HCT116 (cell line): ENCODE measurements at regions not wholly inside any gene's neighbourhood (a gene's known extent, or its start where the extent isn't known, plus 50 kb on each side); places are given as distances from the start of the nearest gene placed in this dataset.
"Not testable (repeated sequence)": the region's sequence is repeated elsewhere in the genome, so short reads cannot be mapped to it uniquely, and the experiment has no call there.

ENCODE experiments used
- ATAC-seq: fragments of 200-7000 bp; cut with Tn5 transposase; 2 replicates; pipeline ENCODE4 v1.9.1; 2020; ENCODE audit warnings: mild to moderate bottlenecking, moderate library complexity
- BruUV-seq: library from RNA; stranded (reverse); fragments of 400-500 nt; replicated peaks from 2 replicates; lab custom pipeline; 2021; lab: Mats Ljungman, UMichigan
- CTCF ChIA-PET: fragments of 300-600 bp; sonication (Branson Sonifier 250); formaldehyde crosslinking; loops from one replicate; lab custom pipeline; 2021; ENCODE audit warnings: antibody characterized with exemption; lab: Charles Lee
- POLR2A ChIA-PET: fragments of 300-600, 350-600 bp; sonication (Branson Sonifier 250); formaldehyde crosslinking; loops from one replicate; lab custom pipeline; 2021; ENCODE audit warnings: antibody characterized with exemption; lab: Charles Lee
- RAD21 ChIA-PET, 2 experiments: fragments of 300-600 bp; sonication (Branson Sonifier 250); formaldehyde crosslinking; loops; one replicate each; lab custom pipeline; 2023; ENCODE audit warnings: low total read pairs in 2 of 2; ENCODE audit not compliant: uncharacterized antibody in 2 of 2, unreplicated experiment in 2 of 2, low non-redundant PET in 1 of 2; lab: Charles Lee
- DNase-seq: peaks from one replicate; pipeline ENCODE4 v3.0.0-alpha.2; 2010; ENCODE audit warnings: low read depth, low spot score
- H2AFZ ChIP-seq: fragments of 200-600 bp; shearing (Covaris generic), sonication (generic); 2 replicates; pipeline ENCODE4 v1.6.1; 2017; ENCODE audit warnings: low read depth, mixed run types, mixed read lengths, antibody characterized with exemption, low read length; ENCODE audit not compliant: poor library complexity, severe bottlenecking
- H3K27ac ChIP-seq: 2 replicates; pipeline ENCODE4 v1.5.1; 2012; ENCODE audit warnings: low read depth, low read length
- H3K27me3 ChIP-seq: fragments of 200-600 bp; sonication (generic); 2 replicates; pipeline ENCODE4 v1.6.1; 2016; ENCODE audit warnings: mixed run types, low read length, mixed read lengths; ENCODE audit not compliant: insufficient read depth
- H3K36me3 ChIP-seq, 2 experiments: fragments of 200-500 bp in 1 of 2; fragments of 200-600 bp in 1 of 2; sonication (Bioruptor generic) in 1 of 2; sonication (generic) in 1 of 2; 2 replicates each; pipeline versions ENCODE4 v1.5.1 to v1.6.1; 2014 to 2016; ENCODE audit warnings: low read length in 2 of 2, inconsistent platforms in 1 of 2, mixed read lengths in 1 of 2, mixed run types in 1 of 2; ENCODE audit not compliant: insufficient read depth in 2 of 2, control insufficient read depth in 1 of 2
- H3K4me1 ChIP-seq, 2 experiments: fragments of 200-600 bp in 1 of 2; sonication (generic) in 1 of 2; 2 replicates each; pipeline versions ENCODE4 v1.5.1 to v1.6.1; 2012 to 2017; ENCODE audit warnings: low read length in 2 of 2, inconsistent platforms in 1 of 2, mild to moderate bottlenecking in 1 of 2, mixed read lengths in 1 of 2, mixed run types in 1 of 2, moderate library complexity in 1 of 2; ENCODE audit not compliant: insufficient read depth in 2 of 2, control insufficient read depth in 1 of 2
- H3K4me2 ChIP-seq: fragments of 200-600 bp; sonication (generic); 2 replicates; pipeline ENCODE4 v1.6.1; 2017; ENCODE audit warnings: mixed run types, low read length, mixed read lengths
- H3K4me3 ChIP-seq, 2 experiments: fragments of 200-600 bp in 1 of 2; sonication (generic) in 1 of 2; replicated peaks in 1 of 2; 2 replicates each; pipeline ENCODE4 v1.5.1; 2011 to 2016; ENCODE audit warnings: low read length in 2 of 2, control low read depth in 1 of 2, low read depth in 1 of 2, mild to moderate bottlenecking in 1 of 2, mixed read lengths in 1 of 2, mixed run types in 1 of 2
- H3K79me2 ChIP-seq: fragments of 200-600 bp; sonication (generic); 2 replicates; pipeline ENCODE4 v1.6.1; 2017; ENCODE audit warnings: mild to moderate bottlenecking, mixed run types, low read length, moderate library complexity, mixed read lengths; ENCODE audit not compliant: insufficient read depth
- H3K9ac ChIP-seq: fragments of 200-600 bp; sonication (generic); 2 replicates; pipeline ENCODE4 v1.6.1; 2016; ENCODE audit warnings: low read length, mixed read lengths
- H3K9me2 ChIP-seq: fragments of 200-600 bp; sonication (generic), shearing (Covaris generic); 2 replicates; pipeline ENCODE4 v1.6.1; 2017; ENCODE audit warnings: mixed run types, mild to moderate bottlenecking, moderate library complexity; ENCODE audit not compliant: insufficient read depth
- H3K9me3 ChIP-seq, 2 experiments: fragments of 200-500 bp in 1 of 2; fragments of 200-600 bp in 1 of 2; sonication (Bioruptor generic) in 1 of 2; sonication (generic) in 1 of 2; 2 replicates each; pipeline ENCODE4 v1.6.1; 2014 to 2017; ENCODE audit warnings: low read length in 2 of 2, mixed read lengths in 2 of 2, inconsistent platforms in 1 of 2, low read depth in 1 of 2, mild to moderate bottlenecking in 1 of 2, mixed run types in 1 of 2, moderate library complexity in 1 of 2; ENCODE audit not compliant: control insufficient read depth in 1 of 2, insufficient read depth in 1 of 2
- H4K20me1 ChIP-seq: fragments of 200-600 bp; sonication (generic), shearing (Covaris generic); 2 replicates; pipeline ENCODE4 v1.6.1; 2017; ENCODE audit warnings: mixed run types, mild to moderate bottlenecking, moderate library complexity; ENCODE audit not compliant: insufficient read depth
- CTCF ChIP-seq, 3 experiments: fragments of 200-600 bp in 1 of 3; sonication (generic) in 1 of 3; IDR thresholded peaks in 2 of 3; conservative IDR thresholded peaks in 1 of 3; 2 replicates each; pipeline ENCODE4 v1.5.1; 2012 to 2017; ENCODE audit warnings: low read depth in 2 of 3, low read length in 2 of 3, antibody characterized with exemption in 1 of 3, borderline replicate concordance in 1 of 3, control low read depth in 1 of 3, mild to moderate bottlenecking in 1 of 3, mixed read lengths in 1 of 3, mixed run types in 1 of 3, moderate library complexity in 1 of 3; ENCODE audit not compliant: insufficient read depth in 1 of 3
- YY1 ChIP-seq: IDR thresholded peaks from 2 replicates; pipeline ENCODE4 v1.6.1; 2011; ENCODE audit warnings: low read length, low read depth, moderate library complexity, mild to moderate bottlenecking; ENCODE audit not compliant: insufficient replicate concordance; ENCODE audit errors: extremely low read depth
- intact Hi-C: fragments of 100-400 bp; cut with micrococcal nuclease; formaldehyde crosslinking; loops from 2 replicates; pipeline ENCODE4 v1.10.0; 2022
- TF ChIP-seq, protein P1 (sequence below): IDR thresholded peaks from 2 replicates; pipeline ENCODE4 v1.6.1; 2011; ENCODE audit warnings: mild to moderate bottlenecking, low read length, moderate library complexity; ENCODE audit not compliant: insufficient replicate concordance; ENCODE audit errors: extremely low read depth

GRCh38 chr3:191019855-191020254 lies 157.4 kb upstream of the GMNC start (continued):
- TF ChIP-seq, protein P1, sequence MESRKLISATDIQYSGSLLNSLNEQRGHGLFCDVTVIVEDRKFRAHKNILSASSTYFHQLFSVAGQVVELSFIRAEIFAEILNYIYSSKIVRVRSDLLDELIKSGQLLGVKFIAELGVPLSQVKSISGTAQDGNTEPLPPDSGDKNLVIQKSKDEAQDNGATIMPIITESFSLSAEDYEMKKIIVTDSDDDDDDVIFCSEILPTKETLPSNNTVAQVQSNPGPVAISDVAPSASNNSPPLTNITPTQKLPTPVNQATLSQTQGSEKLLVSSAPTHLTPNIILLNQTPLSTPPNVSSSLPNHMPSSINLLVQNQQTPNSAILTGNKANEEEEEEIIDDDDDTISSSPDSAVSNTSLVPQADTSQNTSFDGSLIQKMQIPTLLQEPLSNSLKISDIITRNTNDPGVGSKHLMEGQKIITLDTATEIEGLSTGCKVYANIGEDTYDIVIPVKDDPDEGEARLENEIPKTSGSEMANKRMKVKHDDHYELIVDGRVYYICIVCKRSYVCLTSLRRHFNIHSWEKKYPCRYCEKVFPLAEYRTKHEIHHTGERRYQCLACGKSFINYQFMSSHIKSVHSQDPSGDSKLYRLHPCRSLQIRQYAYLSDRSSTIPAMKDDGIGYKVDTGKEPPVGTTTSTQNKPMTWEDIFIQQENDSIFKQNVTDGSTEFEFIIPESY = no peak
- TF ChIP-seq YY1 (no peak), CTCF (IDR thresholded peaks at IDR 0.05 in 2 of 3, conservative IDR thresholded peaks at IDR 0.05 in 1 of 3; ENCODE audit: borderline replicate concordance in 1 of 3, insufficient read depth in 1 of 3, low read depth in 2 of 3, low read length in 2 of 3) (no peak)
- TF ChIP-seq, all 23 proteins: peak for 0

DNA sequence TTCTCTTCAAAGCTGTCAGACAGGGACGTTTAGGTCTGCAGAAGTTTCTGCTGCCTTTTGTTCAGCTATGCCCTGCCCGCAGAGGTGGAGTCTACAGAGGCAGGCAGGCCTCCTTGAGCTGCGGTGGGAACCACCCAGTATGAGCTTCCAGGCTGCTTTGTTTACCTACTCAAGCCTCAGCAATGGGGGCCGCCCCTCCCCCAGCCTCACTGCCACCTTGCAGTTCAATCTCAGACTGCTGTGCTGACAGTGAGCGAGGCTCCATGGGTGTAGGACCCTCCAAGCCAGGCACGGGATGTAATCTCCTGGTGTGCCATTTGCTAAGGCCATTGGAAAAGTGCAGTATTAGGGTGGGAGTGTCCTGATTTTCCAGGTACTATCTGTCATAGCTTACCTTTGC lies 153.5 kb upstream of the GMNC start:
- H3K9me2 ChIP-seq, intact Hi-C loops, CTCF ChIA-PET, H3K9ac ChIP-seq, H3K27me3 ChIP-seq, ATAC-seq, BruUV-seq, H3K4me3 ChIP-seq, H3K36me3 ChIP-seq, H3K4me2 ChIP-seq, RAD21 ChIA-PET, H4K20me1 ChIP-seq, DNase-seq, H3K27ac ChIP-seq, H3K4me1 ChIP-seq, POLR2A ChIA-PET, H3K9me3 ChIP-seq, H2AFZ ChIP-seq, H3K79me2 ChIP-seq: not testable (repeated sequence)
